ENCODE measurements at regions not wholly inside any gene's neighbourhood (a gene's known extent, or its start where the extent isn't known, plus 50 kb on each side); places are given as distances from the start of the nearest gene placed in this dataset.

GRCh38 chr5:128896675-128897074, 68.6 kb upstream of the SLC27A6 start:
- CTCF ChIA-PET = interaction anchor here (1.1 kb wide), 1 partner anchor 9 kb away, joined by 3 read pairs; no protein-coding TSS in a partner anchor
- TF ChIP-seq CTCF (IDR thresholded peaks at IDR 0.05; ENCODE audit: insufficient read depth, low read depth, low read length) = no peak

GRCh38 chr5:128903550-128903949, 61.7 kb upstream of the SLC27A6 start:
- TF ChIP-seq CTCF (IDR thresholded peaks at IDR 0.05; ENCODE audit: insufficient read depth, low read depth, low read length) = no peak
- Histone ChIP-seq H3K27me3 (ENCODE audit: control insufficient read depth, insufficient read depth, low read length) (no peaks in the 10 kb centered on the region), H3K36me3 (ENCODE audit: control insufficient read depth, insufficient read depth, low read length) (no peaks in the 10 kb centered on the region), H3K4me3 (ENCODE audit: low read depth, low read length) (no peak overlapping the region)
- DNase-seq (ENCODE audit: low read depth) = no peak
- ChIA-PET CTCF (no interaction called here), POLR2A (no interaction called here)

More at GRCh38 chr5:128896675-128897074, 68.6 kb upstream of the SLC27A6 start:
- H3K4me3 ChIP-seq (ENCODE audit: low read depth, low read length) = no peak overlapping the region
- no peaks in the 10 kb centered on the region for H3K36me3 ChIP-seq (ENCODE audit: control insufficient read depth, insufficient read depth, low read length)
- H3K27me3 ChIP-seq (ENCODE audit: control insufficient read depth, insufficient read depth, low read length) = no peaks in the 10 kb centered on the region
- POLR2A ChIA-PET = no interaction called here
- no peak for DNase-seq (ENCODE audit: low read depth)

GRCh38 chr5:128904805-128905567, 60.3 kb upstream of the SLC27A6 start:
- no peaks in the 10 kb centered on the region for H3K27me3 ChIP-seq (ENCODE audit: control insufficient read depth, insufficient read depth, low read length)
- no peak for TF ChIP-seq CTCF (IDR thresholded peaks at IDR 0.05; ENCODE audit: insufficient read depth, low read depth, low read length)
- POLR2A ChIA-PET = no interaction called here
- H3K4me3 ChIP-seq (ENCODE audit: low read depth, low read length) = no peak overlapping the region
- DNase-seq (ENCODE audit: low read depth) = no peak
- CTCF ChIA-PET = interaction anchor here (0.6 to 1.4 kb wide), 5 partner anchors 9 to 1765 kb away, joined by 3 to 7 read pairs (median 3); no protein-coding TSS in a partner anchor
- H3K36me3 ChIP-seq (ENCODE audit: control insufficient read depth, insufficient read depth, low read length) = no peaks in the 10 kb centered on the region

- Histone ChIP-seq H3K4me3 (ENCODE audit: low read depth, low read length) (no peak overlapping the region), H3K27me3 (ENCODE audit: control insufficient read depth, insufficient read depth, low read length) (no peaks in the 10 kb centered on the region), H3K36me3 (ENCODE audit: control insufficient read depth, insufficient read depth, low read length) (no peaks in the 10 kb centered on the region)
- peak; percentile 72 for TF ChIP-seq CTCF (IDR thresholded peaks at IDR 0.05; ENCODE audit: insufficient read depth, low read depth, low read length)
- ChIA-PET CTCF (interaction anchor here (0.6 to 1.4 kb wide), 5 partner anchors 9 to 1765 kb away, joined by 3 to 7 read pairs (median 4); no protein-coding TSS in a partner anchor), POLR2A (no interaction called here)
- DNase-seq (ENCODE audit: low read depth) = peak; percentile 7
Observed at GRCh38 chr5:128905568-128906110, 59.6 kb upstream of the SLC27A6 start.

GRCh38 chr5:128913551-128913950, 51.7 kb upstream of the SLC27A6 start:
- DNase-seq (ENCODE audit: low read depth) = no peak
- POLR2A ChIA-PET = no interaction called here
- Histone ChIP-seq H3K36me3 (ENCODE audit: control insufficient read depth, insufficient read depth, low read length) (no peaks in the 10 kb centered on the region), H3K27me3 (ENCODE audit: control insufficient read depth, insufficient read depth, low read length) (no peaks in the 10 kb centered on the region), H3K4me3 (ENCODE audit: low read depth, low read length) (no peak overlapping the region)
- TF ChIP-seq CTCF (IDR thresholded peaks at IDR 0.05; ENCODE audit: insufficient read depth, low read depth, low read length) = no peak
- CTCF ChIA-PET = no interaction called here

Measured in BJ (cell line).